GM12892 (cell line): ENCODE measurements at regions not wholly inside any gene's neighbourhood (a gene's known extent, or its start where the extent isn't known, plus 50 kb on each side); places are given as distances from the start of the nearest gene placed in this dataset.

Experiments used
- DNase-seq: peaks from one replicate; pipeline ENCODE4 v3.0.0; 2011; ENCODE audit not compliant: insufficient read length
- FAIRE-seq: peaks from 2 replicates; lab custom pipeline; 2011; peaks lifted over from hg19 to GRCh38; lab: Jason Lieb, UNC
- POLR2A ChIP-seq: IDR thresholded peaks from 2 replicates; pipeline ENCODE4 v1.6.1; 2011; ENCODE audit warnings: low read depth, low read length, control low read depth
- POLR2AphosphoS5 ChIP-seq: IDR thresholded peaks from 2 replicates; pipeline ENCODE4 v1.6.1; 2011; ENCODE audit warnings: low read depth, low read length, control low read depth
- TAF1 ChIP-seq: IDR thresholded peaks from 2 replicates; pipeline ENCODE4 v1.6.1; 2011; ENCODE audit warnings: low read depth, mild to moderate bottlenecking, control low read depth, low read length, borderline replicate concordance

DNA sequence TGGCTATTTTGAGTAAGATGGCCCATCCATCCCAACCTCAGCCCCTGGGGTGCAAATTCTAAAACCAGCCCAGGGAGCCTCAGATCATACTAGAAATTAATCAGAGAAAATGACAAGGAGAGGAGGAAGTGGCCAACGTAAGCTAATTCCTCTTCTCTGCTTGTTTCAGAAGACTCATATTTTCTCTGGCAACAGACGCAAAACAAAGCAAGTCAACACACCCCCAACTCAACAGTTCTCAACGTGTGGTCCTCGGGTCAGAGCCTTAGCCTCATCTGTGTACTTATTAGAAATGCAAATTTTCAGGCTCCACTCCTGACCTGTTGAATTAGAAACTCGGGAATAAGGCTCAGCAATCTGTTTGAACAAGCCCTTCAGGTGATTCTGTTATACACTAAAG is 413.9 kb upstream of the AUTS2 start:
- TF ChIP-seq POLR2A (no peak), POLR2AphosphoS5 (no peak), TAF1 (no peak)
- FAIRE-seq (no peak), DNase-seq (no peak)

DNA sequence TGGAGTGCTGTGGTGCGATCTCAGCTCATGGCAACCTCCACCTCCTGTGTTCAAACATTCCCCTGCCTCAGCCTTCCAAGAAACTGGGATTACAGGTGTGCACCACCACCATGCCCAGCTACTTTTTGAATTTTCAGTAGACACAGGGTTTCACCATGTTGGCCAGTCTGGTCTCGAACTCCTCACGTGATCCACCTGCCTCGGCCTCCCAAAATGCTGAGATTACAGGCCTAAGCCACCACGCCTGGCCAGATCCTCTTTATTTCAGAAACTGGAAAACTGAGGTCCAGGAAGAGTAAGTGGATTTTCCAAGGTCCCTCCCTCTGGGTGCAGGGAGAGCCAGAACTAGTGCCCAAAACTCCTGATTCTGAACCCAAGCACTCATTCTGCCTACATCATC is 413.1 kb upstream of the AUTS2 start:
- DNase-seq = no peak
- TF ChIP-seq TAF1 (no peak), POLR2AphosphoS5 (no peak), POLR2A (no peak)
- no peak for FAIRE-seq

DNA sequence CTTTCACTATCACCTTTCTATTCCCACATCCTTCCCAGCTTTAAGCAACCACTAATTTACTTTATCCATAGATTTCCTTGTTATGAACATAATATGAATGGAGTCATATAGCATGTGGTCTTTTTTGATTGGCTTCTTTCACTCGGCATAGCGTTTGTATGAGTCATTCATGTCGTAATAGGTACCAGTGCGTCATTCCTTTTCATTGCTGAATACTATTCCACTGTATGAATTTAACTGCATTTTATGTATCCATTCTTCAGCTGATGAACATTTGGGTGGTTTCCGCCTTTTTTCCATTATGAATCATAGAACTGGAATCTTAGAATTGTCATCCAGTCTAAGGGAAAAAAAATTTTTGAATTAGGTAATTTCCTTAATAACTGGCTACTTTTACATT is 411.3 kb upstream of the AUTS2 start:
- FAIRE-seq (no peak), DNase-seq (no peak)
- TF ChIP-seq POLR2A (no peak), POLR2AphosphoS5 (no peak), TAF1 (no peak)

DNA sequence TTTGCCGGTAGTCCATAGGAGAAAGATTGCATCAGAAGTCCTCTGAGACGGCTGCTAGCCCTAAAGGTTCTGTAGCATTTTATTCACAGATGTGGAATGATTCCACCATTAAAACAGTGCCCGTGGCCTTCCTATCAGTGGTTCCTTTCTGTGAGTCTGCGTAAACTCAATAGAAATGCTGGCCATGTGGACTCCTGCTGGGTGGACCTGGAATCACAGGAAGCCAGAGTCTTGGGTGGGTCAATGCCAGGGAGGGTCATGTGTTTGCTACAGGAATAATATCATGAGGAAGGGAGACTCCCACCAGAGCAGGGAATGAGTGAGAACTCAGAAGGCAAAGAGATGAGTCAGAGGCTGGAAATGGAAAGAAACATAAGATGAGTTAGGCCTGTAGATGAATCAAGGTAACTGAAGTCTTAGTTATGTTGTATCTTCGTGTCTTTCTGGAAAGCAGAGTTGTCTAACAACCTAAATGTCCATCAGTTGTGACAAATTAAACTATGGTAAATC is 410.4 kb upstream of the AUTS2 start:
- no peak for DNase-seq
- no peak for FAIRE-seq
- no peak for TF ChIP-seq POLR2A
- no peak for TF ChIP-seq TAF1
- TF ChIP-seq POLR2AphosphoS5 = no peak

DNA sequence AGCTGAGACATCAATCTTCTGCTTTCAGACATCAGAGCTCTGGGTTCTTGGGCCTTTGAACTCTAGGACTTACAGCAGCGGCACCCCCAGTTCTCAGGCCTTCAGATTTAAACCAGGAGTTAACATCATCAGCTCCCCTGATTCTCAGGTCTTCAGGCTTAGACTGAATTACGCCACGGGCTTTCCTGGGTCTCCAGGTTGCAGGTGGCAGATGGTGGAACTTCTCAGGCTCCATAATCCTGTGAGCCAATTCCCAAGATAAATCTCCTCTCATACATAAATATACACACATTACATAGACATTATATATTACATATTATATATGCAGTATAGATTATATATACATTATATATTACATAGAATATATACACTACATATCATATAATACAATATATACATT is 408.9 kb upstream of the AUTS2 start:
- TF ChIP-seq TAF1 (no peak), POLR2AphosphoS5 (no peak), POLR2A (no peak)
- FAIRE-seq = no peak
- DNase-seq = no peak

DNA sequence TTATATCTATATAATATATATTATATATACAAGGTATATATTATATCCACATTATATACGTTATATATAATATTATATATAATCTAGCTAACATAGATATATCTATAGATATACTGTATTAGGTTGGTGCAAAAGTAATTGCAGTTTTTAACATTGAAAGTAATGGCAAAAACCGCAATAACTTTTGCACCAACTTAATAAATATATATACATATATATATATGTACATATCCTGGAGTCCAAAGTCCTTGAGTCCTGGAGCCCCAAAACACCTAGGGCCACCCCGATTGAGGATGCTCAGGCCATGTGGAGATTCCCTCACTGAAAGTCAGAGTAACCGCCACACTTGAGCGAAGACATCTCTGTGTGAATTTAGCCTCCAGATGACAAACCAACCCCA is 408.2 kb upstream of the AUTS2 start:
- FAIRE-seq (no peak), DNase-seq (no peak)
- TF ChIP-seq POLR2A = no peak
- TF ChIP-seq POLR2AphosphoS5 = no peak
- TF ChIP-seq TAF1 = no peak

DNA sequence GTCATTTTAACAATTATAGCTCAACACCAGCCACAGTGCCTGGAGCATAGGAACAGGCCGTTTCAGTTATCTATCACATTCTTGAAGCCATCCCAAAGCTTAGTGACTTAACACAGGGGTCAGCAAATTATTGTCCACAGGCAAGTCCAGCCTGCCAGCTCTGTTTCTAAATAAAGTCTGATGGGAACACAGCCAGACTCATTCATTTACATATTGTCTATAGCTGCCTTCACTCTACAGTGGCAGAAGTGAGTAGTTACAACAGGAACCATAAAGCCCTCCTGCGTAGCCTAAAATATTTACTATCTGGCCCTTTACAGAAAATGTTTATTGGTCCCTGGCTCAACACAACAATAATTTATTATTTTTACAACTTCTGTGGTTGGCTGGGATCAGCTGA is 407.5 kb upstream of the AUTS2 start:
- TF ChIP-seq POLR2AphosphoS5 = no peak
- no peak for TF ChIP-seq POLR2A
- TF ChIP-seq TAF1 = no peak
- FAIRE-seq = no peak
- no peak for DNase-seq

DNA sequence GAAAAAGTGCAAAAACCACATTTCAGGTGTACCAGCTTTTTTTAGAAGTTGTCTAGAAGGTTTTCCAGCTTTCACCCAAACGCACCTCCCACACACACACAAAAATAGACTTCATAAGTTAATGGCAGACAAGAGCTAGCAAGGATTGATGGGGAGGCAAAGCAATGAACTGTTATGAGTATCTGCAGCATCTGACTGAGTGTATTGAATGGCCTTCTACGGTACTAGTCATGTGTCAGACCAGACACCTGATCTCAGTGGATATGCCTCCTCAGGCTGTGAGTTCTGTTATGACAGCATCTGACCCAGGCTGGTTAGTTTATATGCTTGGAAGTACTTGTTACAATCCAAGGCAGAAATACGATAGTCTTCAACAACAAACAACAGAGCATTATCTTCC is 406.1 kb upstream of the AUTS2 start:
- no peak for FAIRE-seq
- DNase-seq = no peak
- TF ChIP-seq TAF1 = no peak

DNA sequence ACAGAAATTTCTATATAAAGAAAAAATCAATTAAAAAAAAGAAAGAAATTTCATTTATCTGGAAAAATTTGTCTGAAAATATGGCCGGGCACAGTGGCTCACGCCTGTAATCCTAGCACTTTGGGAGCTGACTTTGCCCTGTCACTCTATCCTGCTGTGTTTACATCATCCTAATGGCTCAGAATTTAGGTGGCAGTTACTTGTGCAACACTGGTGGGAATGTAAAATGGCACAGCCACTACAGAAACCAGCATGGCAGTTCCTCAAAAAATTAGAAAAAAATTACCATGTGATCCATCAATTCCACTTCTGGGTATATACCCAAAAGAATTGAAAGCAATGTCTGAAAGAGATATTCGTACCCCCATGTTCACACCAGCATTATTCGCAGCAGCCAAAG is 405.2 kb upstream of the AUTS2 start:
- TF ChIP-seq POLR2A = no peak
- no peak for TF ChIP-seq POLR2AphosphoS5
- no peak for TF ChIP-seq TAF1
- DNase-seq = no peak
- FAIRE-seq = no peak

DNA sequence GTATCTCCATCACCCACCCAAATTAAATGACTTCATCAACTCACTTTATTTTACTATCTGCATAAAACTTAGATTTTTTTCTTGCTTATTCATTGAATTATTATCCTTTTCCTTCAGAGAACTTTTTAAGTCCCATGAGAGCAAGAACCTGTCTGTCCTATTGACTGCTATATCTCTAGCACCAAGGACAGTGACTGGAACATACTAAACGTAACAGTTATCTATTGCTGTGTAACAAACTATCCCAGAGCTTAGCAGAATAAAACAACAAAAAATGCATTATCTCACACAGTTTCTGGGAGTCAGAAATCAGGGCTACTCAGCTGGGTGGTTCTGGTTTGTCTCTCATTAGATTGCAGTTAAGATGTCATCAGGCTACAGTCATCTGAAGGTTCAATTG is 401.7 kb upstream of the AUTS2 start:
- no peak for FAIRE-seq
- DNase-seq = no peak
- TF ChIP-seq TAF1 (no peak), POLR2A (no peak), POLR2AphosphoS5 (no peak)

DNA sequence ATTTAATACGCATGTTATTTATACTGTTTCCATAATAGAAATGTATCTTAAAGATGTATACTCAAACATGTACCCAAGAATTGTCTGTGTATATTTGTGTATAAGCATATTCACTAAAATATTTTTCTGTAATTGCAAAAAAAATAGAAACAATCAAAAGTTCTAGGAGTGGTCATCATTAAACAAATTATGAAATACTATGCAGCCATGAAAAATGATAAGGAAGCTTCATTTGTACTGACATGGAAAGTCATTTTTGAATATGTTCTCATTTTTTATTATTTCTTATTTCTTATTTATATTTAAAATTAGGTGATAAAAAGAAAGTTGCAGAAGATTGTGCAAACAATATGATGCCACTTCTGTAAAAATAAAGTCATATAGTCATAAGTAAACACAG is 400.0 kb upstream of the AUTS2 start:
- no peak for TF ChIP-seq POLR2A
- TF ChIP-seq TAF1 = no peak
- TF ChIP-seq POLR2AphosphoS5 = no peak
- DNase-seq = no peak
- FAIRE-seq = no peak

DNA sequence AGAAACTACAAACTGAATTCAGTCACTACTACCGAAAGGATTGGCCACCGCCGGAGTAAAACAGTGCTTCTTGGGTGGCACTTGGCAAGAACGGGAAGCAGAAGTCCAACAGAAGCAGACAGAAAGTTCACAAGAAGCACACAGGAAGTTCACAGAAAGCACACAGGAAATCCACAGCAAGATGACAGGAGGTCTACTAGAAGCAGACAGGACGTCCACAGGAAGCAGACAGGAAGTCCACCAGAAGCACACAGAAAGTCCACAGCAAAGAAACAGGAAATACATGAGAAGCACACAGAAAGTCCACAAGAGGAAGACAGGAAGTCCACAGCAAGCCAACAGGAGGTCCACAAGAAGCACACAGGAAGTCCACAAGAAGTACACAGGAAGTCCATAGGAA is 399.2 kb upstream of the AUTS2 start:
- FAIRE-seq (no peak), DNase-seq (no peak)
- TF ChIP-seq POLR2AphosphoS5 = no peak
- TF ChIP-seq TAF1 = no peak
- TF ChIP-seq POLR2A = no peak

DNA sequence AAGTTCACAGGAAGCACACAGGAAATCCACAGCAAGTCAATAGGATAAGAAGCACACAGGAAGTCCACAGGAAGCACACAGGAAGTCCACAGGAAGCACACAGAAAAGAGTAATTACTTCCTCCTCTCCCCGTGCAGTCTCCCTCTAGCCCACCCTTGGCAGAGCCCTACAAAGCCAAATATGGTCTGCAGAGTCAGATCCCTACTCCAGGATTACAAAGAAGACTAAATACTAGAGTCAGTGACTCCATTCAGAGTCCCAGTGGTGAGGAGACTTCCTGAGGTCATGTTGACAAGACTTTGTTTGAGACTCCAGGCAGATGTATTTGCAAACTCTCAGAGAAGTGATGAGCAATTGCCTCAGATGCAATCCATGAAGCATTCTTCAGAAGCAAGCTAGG is 398.6 kb upstream of the AUTS2 start:
- FAIRE-seq (no peak), DNase-seq (no peak)
- TF ChIP-seq TAF1 (no peak), POLR2A (no peak), POLR2AphosphoS5 (no peak)
